GM10266 (cell line): ENCODE measurements at regions not wholly inside any gene's neighbourhood (a gene's known extent, or its start where the extent isn't known, plus 50 kb on each side); places are given as distances from the start of the nearest gene placed in this dataset.
A peak's percentile ranks its signal among the peaks of the same experiment; 100 is the strongest.

ENCODE experiments used
- DNase-seq: peaks from one replicate; pipeline ENCODE4 v3.0.0; 2012; ENCODE audit errors: extremely low spot score
- CTCF ChIP-seq: IDR thresholded peaks from 2 replicates; pipeline ENCODE4 v1.5.1; 2012; ENCODE audit warnings: mild to moderate bottlenecking, low read depth; ENCODE audit not compliant: control insufficient read depth, insufficient read depth; ENCODE audit errors: missing control alignments

DNA sequence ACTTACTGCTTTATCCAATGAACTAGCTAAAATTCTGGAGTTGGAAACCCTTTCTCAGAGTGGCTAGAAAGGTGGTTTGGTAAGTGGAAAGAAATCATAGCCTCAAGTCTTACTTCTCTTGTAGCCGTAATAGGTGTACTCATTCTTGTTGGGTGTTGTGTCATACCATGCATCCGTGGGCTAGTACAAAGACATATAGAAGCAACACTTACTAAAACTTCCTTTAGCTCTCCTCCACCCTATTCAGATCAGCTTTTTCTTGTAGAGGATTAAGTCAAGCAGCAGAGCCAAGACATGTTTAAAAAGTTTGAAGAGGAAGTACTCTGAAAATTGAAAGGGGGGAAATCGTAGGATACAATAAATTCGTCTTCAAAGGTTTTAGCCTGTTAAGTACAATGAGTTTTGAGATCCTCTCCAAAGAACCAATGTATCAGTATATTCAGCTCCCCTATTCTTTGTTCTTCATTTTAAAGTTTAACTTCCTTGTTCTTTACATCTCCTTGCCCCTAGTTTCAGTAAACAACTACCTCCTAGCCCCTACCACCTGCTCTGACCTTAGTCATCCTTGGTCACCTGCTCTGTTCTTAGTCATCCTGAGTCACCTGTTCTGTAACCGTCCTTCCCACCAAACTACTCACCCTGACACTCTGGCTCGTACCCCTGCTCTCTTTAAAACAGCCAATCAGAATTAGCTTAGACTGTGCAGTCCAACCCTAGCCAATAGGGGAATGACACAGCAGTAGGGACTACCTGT lies 62.1 kb upstream of the DEUP1 start:
- DNase-seq, result no peak
- no peak for TF ChIP-seq CTCF

DNA sequence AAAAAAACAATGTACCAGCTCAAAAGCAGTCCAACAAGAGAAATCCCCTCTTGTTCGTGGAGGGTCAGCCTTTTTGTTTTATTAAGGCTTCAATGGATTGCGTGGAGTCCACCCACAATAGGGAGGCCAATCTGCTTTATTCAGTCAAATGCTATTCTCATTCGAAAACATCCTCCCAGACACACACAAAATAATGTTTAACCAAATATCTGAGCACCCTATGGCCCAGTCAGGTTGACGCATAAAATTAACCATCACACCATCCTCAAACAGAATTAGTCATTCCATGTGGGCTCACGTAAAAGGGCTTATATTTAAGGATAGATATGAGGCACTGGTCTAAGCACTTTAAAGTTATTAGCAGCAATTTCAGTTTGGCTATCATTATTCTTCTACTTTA lies 58.9 kb upstream of the DEUP1 start:
- no peak for TF ChIP-seq CTCF
- DNase-seq, result no peak

- no peak for TF ChIP-seq CTCF
- no peak for DNase-seq
Observed at GRCh38 chr11:93274851-93275250, 55.7 kb upstream of the DEUP1 start.

DNA sequence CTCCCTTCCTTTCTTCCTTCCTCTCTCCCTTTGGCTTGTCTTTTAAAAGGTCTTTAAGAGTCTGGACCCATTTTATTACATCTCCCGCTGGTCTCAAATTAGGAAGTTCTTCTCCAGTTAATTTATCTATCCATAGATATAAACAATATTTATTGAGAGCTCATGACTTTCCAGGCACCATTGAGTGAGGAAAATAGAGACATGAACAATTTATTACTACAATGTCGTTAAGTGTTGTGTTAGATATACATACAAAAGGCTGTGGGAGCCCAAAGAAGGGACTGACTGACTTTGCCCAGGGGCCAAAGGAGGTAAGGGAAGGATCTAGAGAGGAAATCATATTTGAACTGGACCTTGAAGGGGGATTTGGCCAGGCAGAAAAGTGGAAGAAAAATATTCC lies 51.6 kb upstream of the DEUP1 start:
- no peak for TF ChIP-seq CTCF
- no peak for DNase-seq

- DNase-seq, result peak; percentile 31
Observed at GRCh38 chr11:93279851-93280347, 50.6 kb upstream of the DEUP1 start.

More at GRCh38 chr11:93279851-93280347, 50.6 kb upstream of the DEUP1 start:
- TF ChIP-seq CTCF, result no peak
